GM19324 (cell line): ENCODE measurements at regions not wholly inside any gene's neighbourhood (a gene's known extent, or its start where the extent isn't known, plus 50 kb on each side); places are given as distances from the start of the nearest gene placed in this dataset.
"Not testable (repeated sequence)": the region's sequence is repeated elsewhere in the genome, so short reads cannot be mapped to it uniquely, and the experiment has no call there.

Experiments
- ATAC-seq: cut with Tn5 transposase; IDR thresholded peaks from one replicate; pipeline ENCODE4 v1.9.1; 2021; ENCODE audit warnings: mild to moderate bottlenecking, moderate library complexity; ENCODE audit not compliant: unreplicated experiment, low FRiP score

DNA sequence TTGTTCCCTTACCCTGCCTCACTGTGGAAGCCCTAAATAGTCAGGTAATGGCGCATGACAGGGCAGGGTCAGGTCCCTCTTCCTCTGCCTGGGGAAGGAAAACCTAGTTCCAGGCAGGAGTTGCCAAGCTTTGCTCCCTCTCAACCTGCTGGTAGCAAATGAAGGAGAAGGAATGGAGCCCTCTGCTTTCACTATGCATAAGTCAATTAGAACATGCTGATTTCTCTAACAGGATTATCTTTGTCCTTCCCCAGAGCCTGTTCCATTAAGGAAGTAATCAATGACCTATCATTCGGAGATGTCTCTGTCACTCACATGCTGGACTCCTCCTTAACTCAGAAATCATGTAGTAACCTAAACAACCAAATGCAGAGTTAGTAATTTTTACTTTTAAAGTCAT, 161.8 kb upstream of the NFIA start:
- no peak for ATAC-seq

DNA sequence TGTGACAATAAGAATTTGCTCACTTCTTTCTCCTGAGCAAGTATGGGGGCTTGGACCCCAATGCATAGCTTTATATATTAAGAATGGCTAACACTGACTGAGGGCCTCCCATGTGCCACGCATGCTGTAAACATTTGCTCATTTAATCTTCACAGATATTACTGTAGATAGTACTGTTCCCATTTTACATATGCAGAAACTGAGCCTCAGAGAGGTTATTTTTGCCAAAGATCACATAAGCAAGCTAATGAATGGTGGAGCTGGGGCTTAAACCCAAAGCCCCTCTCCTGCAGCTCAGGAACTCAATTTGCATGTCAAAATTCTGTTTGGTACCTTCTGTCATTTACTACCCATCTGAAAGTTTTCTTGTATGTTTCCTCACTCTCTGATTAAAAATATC, 163.5 kb upstream of the NFIA start:
- no peak for ATAC-seq

DNA sequence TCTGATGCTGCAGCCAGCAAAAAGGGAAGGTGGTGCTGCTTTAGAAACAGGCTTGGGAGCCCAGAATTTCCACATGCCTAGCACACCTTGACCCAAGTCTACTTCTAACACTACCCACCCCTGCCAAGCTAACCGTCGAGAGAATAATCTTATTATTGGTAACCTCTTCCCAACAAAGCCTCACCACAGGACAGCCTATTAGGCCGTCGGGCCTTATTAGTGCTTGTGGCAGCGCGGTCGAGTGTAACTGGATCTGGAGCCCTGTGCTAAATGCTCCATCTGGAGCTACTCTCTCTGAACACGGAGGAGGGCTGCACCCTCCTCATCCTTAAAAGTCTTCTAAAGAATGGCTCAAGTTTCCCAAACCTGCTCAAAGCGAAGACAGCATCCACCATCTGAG, 165.5 kb upstream of the NFIA start:
- no peak for ATAC-seq

DNA sequence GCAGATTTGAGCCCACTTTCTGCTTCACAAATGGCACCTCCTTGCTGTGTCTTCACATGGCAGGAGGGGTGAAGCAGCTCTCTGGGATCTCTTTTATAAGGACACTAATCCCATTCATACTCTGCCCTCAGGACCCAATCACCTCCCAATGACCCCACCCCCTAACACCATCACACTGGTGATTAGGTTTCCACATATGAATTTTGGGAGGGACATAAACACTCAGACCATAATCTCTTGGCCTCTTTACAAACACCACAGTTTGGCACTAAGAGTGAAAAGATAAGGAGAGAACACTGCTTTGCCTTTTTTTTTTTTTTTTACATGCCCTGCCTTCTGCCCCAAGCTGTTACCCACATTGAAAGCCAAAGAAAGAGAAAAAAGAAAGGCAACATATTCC, 166.2 kb upstream of the NFIA start:
- ATAC-seq = no peak

DNA sequence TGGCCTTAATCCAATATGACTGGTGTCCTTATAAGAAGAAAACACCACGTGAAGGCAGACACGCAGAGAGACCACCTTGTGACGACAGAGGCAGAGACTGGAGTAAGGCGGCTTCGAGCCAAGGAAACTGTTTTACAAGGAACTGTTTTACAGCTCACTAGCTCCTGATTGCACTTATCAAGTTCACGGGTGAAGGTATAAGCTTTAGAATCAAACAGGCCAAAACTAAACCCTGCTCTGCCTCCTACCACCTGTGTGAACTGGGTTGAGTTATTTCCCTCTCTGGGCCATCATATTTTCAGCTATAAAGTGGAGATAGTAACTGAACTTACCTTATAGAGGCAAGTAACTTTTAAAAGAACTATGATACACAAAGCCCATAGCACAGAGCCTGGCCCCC, 166.9 kb upstream of the NFIA start:
- ATAC-seq = no peak

DNA sequence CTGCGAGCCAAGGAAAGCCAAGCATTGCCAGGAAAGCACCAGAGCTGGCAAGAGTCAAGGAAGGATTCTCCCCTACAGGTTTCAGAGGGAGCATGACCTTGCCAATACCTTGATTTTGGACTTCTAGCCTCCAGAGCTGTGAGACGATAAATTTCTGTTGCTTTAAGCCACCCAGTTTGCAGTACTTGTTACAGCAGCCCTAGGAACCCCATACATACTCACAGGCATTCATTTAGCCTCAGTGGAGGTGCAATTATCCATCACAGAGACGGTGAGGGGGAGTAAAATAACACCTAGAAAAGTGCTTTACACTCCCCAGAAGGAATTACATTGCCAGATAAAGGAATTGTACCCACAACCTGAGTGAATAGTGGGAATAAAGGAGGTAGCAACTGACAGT, 167.4 kb upstream of the NFIA start:
- ATAC-seq = no peak

DNA sequence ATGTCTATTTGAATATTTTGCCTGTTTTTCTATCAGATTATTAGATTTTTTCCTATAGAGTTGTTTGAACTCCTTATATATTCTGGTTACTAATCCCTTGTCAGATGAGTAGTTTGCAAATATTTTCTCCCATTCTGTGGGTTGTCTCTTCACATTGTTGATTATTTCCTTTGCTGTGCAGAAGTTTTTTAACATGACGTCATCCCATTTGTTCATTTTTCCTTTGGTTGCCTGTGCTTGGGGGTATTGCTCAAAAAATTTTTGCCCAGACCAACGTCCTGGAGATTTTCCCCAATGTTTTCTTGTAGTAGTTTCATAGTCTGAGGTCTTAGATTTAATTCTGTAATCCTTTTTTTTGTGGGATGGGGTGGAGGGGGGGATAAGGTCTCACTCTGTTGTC, 168.7 kb upstream of the NFIA start:
- ATAC-seq = not testable (repeated sequence)

DNA sequence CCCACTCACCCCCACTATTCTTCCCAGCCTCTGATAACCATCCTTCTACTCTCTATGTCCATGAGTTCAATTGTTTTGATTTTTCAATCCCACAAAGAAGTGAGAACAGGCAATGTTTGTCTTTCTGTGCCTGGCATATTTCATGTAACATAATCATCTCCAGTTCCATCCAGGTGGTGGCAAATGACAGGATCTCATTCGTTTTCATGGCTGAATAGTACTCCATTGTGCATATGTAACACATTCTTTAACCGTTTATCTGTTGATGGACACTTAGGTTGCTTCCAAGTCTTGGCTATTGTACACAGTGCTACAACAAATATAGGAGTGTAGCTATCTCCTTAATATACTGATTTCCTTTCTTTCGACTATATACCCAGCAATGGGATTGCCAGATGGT, 169.3 kb upstream of the NFIA start:
- no peak for ATAC-seq

DNA sequence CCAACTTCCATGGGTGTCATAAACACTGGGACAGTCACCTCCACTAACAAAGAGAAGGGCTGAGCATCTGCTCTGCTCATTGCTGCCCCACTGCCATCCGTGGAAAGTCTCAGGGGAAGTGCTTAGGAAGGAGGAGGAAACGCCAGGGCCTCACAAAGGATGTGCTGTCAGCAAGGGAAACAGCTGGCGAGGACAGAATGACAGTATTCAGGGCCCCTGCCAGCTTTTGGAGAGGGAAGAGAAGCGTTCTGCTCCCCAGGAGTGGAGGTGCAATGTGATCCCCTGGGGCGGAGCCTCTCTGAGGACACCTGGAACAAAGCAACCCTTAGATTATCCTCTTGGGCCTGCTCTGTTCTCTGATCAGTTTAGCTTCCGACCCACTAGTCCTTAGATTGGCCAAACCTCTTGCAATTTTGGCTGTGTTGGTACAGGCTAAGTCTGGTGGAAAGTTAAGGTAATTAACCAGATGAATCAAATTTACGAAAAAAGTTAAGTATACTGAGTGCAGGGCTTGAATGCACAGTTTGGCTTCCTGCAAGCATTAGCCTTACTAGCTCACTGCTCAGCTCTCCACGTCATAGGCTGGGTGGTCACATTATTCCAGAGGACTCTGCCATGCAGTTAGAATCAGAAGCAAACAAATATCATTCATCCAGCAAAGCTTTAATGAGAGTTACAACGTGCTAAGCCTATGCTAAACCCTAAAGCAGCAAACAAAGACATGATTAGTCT, 170.2 kb upstream of the NFIA start:
- ATAC-seq = no peak

DNA sequence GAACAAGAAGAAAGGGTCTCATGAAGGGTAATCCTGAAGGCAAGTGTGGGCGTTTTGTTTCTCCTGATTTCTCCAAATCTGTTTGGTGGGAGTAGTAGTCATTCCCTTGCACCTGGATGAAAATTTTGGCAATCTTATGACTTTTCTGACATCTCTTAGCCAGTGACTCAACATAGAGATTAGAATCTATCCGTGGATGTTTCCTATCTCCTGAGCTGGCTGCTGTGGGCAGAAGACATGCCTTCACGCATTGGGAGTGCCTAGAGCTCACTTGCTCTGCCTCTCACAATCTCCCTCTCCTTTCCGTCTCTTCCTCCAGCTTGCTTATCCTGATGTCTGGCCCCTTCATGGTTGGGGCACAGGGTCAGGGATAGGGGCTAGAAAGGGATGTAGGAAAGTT, 174.2 kb upstream of the NFIA start:
- ATAC-seq = no peak

DNA sequence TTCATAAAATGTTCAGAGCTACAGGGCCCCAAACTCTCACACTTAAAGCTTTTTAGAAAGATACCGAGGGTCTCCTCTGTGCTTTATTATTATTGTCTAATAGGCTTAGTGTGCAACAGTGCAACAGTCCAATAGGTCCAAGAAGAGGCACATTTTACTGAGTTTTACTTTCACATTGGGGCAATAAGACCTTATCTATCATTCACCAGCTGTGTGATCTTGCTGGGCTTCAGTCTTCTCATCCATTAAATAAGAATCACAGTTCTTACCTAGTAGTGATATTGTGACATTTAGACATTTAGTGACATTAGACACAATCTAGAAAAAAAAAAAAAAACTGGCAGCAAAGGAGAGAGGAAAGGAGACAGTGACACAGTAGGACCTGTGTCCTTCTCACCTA, 175.8 kb upstream of the NFIA start:
- ATAC-seq = no peak

DNA sequence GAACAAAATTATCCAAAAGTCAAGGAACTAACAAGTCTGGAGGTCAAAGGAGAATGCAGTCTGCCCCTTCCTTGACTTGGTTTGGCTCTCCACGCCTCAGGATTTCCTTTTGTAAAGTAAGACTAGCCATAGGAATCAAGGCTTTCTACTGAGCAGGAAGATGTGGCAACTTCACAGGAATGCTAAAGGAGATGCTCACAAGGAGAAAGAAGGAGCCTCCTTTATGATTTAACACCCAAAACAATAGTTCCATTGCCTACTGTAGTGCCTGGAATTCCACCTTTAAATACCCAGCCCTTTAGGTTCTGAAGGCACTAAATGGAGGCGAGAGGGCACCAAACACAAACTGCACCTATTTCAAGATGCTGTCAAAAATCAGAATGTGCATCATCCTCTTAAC, 176.3 kb upstream of the NFIA start:
- no peak for ATAC-seq

DNA sequence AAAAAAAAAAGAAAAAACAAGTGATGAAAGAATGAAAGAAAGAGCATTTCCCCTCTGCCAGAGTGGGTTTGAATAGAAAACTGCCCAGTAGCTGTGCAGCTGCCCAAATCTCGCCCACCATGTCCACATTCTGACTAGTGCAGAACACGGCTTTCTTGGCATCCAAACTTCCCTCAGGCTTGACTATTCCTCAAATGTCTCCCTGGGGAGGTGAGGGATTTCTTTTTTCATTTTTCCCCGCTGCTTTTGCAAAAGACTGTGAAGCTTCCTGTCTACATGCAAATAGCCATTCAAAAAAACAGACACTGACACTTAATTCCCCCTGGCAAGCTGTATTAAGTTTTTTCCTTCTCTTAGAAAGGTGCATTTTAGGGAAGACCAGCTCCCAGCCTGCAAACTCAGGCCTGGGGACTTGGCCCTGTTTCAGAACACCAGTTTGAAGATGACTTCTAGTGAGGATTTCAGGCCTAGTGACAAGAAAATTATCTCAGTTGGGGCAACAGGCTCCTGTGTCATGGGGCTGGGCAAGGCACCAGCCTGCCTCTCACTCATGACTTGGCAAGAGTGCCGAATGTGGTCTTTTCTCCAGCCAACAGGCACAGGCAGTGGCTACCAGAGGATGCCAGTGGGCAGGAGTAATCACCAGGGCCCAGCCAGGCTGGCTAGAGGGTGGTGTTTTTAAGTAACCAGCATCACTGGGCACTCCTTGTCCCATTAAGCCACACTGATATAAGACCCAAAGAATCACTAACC, 178.1 kb upstream of the NFIA start:
- no peak for ATAC-seq

DNA sequence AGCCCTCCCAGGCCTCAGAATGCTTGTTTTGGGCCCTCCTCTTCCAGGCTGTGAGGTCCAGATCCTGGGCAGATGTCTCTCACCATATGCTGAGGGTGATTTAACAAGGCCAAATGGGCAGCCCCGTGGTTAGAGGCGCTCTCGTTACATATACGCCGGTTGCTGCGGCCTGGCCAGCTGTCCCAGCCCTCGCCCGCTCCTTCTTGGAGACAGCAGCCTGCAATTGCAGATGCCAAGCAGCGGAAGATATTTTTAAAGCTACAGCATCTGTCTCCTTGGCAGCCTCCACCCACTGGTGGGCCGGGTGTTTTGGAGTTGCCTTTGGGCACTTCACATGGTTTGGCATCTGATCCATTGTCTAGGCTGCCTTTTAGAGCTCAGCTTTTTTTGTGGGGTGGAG, 178.8 kb upstream of the NFIA start:
- no peak for ATAC-seq

DNA sequence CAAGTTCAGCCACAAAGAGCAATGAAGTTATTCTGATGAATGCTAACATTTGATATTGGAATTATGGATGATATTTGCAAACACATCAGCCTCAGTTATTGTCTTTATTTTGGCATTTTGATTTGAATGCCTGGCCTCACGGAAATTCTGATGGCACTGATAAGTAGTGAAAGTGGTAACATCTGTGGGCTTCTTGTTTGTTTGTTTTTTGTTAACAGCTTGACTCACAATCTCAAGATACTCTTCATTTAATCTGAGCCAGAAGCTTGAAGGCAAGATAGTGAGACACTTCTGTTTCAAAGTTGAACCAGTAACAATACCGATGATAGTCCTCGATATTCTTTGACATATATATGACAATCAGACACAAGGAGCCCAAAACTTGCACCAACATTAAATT, 182.9 kb upstream of the NFIA start:
- ATAC-seq = no peak

DNA sequence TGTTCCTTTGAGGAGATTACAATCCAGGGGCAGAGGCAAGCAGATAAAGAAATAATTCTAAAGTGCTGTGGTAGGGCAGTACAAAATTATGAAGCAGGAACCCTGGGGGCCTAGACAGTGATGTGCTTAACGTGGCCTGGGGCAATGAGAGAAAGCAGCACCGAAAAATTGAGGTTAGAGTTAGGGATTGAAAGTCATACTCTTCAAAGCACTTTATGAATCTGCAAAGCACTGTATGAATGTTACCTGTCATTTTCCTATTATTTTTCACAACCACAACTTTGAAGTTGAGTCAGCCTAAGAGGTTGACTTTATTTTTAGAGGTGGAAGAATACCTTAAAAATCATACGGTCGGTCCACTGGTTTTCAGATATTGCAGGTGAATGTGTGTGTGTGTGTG, 183.4 kb upstream of the NFIA start:
- ATAC-seq = no peak

DNA sequence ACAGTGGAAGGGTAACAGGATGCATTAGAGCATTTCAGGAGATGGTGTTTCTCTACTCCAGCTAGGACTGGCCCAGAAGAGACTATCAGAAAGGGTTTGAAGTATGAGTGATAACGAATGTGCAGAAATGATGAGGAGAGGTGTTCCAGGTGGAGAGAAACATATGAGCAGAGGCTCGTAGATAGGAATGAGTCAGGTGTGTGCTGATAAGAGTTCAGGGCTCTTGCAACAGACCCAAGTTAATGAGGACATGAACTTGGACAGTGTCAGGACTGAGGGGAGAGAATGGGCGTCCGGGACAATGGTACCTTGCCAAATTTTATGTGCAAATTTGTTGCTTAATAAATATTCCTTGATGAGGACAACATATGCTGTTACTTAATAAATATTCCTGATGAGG, 183.9 kb upstream of the NFIA start:
- no peak for ATAC-seq

DNA sequence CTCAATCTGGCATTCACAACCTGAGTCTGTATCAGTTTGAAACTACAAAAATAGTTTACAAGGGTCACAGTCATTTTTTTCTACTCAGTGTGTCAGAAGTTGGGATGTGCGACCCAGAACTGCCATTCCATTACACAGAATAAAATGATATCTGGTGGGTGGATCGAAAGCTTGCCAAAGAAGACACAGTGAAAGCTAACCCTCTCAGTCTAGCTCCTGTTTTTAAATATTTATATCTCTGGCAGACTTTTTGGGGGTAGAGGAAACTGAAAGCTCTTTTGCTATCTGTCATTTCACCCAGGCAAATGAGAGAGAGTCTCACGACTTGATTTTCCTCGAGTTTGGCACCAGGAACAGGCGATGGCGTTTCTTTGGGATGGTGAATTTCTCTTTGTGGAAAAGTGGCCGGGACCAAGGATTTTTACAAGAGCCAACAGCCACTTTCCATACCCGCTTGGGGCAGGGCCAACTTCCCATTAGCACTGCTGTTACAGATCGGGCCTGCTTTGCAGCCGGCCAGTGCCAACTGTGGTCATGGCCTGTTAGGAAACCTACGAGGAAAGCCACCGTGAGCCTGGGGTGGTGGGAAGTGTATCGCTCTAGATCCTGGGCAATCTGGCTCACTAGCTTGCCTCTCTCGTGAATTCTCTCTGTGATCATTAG, 185.5 kb upstream of the NFIA start:
- ATAC-seq = no peak

DNA sequence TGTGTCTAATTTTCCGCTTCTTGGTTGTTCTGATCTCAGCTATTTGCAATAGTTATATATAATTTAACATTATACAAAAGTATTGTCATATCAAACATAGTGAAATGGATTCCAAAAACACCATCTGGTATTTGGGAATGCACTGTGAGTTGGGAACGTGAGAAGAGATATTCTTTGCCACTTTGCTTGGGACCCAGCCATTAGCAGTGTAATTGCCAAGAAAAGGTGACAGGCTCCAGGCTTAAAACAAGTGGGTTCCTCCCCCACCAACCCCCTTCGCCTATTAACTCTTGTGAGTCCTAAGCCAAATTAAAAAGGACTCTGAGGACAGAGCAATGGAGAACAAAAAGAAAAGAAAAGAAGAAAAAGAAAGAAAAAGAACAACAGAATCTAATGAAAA, 186.7 kb upstream of the NFIA start:
- ATAC-seq = no peak

DNA sequence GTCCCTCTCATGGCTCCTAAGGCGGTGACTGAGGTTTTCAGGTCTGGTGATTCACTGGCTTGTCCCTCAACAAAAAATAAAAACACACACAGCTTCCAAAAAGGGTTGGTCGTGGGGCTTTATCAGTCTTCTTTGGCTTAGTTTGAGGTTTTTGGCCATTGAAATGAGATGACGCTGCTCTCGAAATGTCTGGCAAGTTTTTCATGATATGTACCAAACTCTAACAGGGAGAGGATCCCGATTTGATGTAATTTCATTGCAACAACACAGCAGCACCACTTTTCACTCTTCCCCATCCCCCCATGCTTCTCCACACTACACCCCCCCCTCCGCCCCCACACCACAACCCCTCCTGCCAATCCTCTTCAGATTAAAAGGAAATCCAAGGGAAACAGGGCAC, 187.1 kb upstream of the NFIA start:
- ATAC-seq = no peak

DNA sequence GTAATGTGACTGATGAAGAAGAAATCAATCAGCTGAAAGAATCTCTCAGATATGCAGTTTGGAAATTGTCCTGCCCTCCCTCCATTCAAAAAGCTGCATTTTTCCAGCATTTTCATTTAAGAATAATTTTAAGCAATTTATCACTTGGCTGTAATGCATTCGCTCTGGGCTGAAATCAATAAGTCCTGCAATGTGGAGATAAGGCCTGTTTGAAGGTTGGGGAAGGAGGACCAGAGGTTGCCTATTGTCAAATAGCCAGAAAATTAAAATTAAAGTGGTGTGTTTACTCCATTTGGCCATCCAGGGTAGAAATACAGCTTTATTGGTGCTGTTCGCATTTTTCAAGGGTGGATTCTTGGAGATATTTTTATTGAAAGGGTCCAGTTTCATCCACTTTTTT, 187.6 kb upstream of the NFIA start:
- no peak for ATAC-seq

DNA sequence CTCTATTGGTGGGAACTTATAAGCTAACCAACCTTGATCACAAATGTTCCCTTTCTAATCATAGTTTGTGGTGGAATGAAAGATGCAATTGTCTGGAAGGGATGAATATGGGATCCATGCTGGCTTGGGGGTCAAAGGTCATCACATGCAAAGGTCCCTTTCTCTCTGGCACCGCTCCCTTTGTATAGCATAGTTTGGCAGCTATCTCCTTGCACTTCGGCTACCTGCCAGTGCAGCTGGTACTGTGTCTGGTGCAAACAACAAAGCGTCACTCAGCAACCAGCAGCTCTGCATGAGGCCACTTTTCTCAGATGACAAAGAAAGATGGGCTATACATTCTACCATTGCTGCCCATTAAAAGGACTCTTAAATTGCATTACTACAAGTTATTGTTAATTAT, 188.2 kb upstream of the NFIA start:
- no peak for ATAC-seq
